Muscle of back (tissue), 3 donors: ENCODE measurements at regions not wholly inside any gene's neighbourhood (a gene's known extent, or its start where the extent isn't known, plus 50 kb on each side); places are given as distances from the start of the nearest gene placed in this dataset.

Source experiments
- DNase-seq, 3 donors: peaks; one replicate each; pipeline versions ENCODE4 v3.0.0 to v3.0.0-alpha.2; 2013

DNA sequence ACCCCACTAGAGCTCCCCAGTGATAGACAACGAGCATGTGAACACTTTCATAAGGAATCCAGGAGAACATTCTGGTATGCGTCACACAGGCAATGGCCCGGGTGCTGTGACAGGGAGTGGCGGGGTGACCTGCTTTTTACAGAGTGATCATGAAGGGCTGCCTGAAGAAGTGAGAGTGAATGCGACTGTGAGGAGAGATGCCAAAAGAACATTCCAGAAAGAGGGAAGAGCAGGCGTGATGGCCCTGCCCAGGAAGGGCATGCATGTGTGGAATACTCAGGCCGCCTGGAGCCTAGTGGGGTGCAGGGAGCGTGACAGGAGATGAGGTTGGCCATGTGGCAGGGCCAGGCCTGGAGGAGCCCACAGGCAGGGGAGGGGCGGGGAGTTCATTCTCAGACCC, 53.8 kb downstream of the FZD10 start:
- DNase-seq, result peak in 1 of 3 donors; percentile 10

- DNase-seq, result no peak
Observed at GRCh38 chr12:130218682-130219081, 56.4 kb downstream of the FZD10 start.

DNA sequence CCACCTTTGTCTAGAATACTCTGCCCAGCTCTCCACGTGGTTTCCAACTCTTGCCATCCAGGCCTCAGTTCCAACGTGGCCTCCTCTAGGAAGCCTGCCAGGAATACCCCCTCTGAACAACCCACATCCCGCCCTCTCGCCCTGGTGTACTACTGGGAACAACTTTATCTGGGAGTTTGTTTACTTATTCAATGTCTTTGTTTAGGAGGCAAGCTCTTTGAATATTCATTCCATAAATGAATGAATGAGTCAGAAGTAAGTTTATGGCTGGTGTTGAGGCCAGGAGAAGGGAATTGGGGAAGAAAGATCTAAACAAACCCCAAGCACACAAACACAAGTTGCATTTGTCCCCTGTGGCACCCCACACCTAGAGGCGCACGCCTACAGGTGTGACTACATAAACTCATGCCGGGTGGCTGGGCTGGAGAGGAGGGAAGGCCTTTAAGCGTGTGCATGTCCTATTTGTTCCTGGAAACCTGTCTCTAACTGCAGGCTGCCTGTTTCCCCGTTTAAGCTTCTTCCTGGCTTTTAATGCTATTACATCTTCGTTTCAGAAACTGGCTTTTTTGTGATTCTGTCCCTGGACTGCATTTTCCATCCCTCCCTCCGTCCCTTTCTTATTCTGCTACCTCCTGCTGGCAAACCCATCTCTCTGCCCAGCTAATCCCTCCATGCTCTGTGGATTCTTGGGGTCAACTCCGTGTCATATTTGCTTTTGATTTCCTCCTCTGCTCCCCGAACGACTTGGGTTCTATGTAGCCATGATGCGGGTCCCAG, 57.9 kb downstream of the FZD10 start:
- DNase-seq, result no peak

DNA sequence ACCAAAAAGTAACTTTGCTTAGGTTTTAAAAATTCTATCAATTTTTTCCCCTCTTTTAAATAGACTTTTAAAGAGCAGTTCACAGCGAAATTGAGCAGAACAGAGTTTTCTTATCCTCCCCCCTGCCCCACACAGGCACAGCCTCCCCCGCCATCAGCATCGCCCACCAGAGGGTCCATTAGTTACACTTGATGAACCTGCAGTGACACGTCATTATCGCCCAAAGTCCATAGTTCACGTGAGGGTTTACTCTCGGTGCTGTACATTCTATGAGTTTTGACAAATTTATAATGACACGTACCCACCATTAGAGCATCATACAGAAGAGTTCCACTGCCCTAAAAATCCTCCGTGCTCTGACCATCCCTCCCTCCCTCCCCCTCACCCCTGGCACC, 58.4 kb downstream of the FZD10 start:
- DNase-seq, result no peak

GRCh38 chr12:130222519-130223218, 60.4 kb downstream of the FZD10 start:
- DNase-seq, result no peak

- no peak for DNase-seq
Observed at GRCh38 chr12:130223767-130224244, 61.5 kb downstream of the FZD10 start.

GRCh38 chr12:130224613-130225012, 62.3 kb downstream of the FZD10 start:
- DNase-seq, result no peak

GRCh38 chr12:130225347-130225746, 63.1 kb downstream of the FZD10 start:
- no peak for DNase-seq

DNA sequence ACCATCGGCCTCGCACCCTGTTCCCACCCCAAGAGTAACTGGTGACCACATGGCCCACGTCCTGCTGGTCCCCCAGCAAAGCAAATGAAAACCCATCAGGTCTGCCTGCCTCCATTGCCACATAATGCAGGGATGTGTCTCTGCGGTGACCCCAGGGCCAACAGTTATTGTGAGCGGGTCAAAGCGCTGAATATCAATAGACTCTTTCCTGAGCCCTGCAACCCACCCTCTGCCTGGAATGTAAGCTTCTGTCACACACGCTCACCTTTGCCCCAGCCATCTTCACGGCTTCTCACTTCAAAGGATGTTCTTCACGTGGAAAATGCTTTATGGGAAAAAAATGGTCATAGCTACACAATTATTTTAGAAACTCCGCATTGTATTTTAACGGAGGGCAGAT, 63.9 kb downstream of the FZD10 start:
- no peak for DNase-seq

DNA sequence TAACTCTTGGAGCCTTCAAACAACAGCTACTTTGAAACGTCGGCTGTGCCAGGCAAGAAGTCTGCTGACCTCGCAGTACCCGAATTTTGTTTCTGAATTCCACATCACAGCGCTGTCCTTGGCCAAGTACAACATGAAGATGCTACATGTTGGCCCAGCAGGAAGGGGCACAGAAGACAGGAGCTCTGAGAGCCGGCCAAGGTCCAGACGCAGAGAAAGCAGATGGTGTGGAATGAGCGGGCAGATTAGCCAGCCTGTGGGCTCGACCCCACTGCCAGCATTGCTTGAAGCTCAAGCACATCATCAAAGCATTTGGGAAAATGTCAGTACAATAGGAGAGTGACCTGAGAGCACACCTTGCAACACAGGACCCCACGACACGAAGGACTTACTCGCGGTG, 64.5 kb downstream of the FZD10 start:
- no peak for DNase-seq

GRCh38 chr12:130227641-130228040, 65.4 kb downstream of the FZD10 start:
- DNase-seq, result no peak

DNA sequence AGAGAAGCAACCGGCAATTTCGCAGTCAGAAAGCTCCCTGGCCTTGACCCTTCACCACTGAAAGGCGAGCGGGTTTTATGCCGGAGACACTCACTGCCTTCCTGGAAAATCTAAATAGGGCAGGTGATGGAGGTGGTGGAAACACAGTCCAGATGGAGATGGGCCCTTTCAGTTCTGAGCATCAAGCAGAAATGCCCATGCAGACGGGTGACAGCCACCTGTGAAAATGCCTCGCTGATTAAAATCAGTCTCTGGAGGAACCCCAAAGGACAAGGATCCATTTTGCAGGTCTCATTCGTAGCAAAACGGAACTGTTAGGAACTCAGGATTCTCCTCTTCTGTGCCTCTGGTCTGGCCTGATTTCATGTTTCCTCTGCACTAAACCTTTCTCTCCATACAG, 74.2 kb downstream of the FZD10 start:
- no peak for DNase-seq

DNA sequence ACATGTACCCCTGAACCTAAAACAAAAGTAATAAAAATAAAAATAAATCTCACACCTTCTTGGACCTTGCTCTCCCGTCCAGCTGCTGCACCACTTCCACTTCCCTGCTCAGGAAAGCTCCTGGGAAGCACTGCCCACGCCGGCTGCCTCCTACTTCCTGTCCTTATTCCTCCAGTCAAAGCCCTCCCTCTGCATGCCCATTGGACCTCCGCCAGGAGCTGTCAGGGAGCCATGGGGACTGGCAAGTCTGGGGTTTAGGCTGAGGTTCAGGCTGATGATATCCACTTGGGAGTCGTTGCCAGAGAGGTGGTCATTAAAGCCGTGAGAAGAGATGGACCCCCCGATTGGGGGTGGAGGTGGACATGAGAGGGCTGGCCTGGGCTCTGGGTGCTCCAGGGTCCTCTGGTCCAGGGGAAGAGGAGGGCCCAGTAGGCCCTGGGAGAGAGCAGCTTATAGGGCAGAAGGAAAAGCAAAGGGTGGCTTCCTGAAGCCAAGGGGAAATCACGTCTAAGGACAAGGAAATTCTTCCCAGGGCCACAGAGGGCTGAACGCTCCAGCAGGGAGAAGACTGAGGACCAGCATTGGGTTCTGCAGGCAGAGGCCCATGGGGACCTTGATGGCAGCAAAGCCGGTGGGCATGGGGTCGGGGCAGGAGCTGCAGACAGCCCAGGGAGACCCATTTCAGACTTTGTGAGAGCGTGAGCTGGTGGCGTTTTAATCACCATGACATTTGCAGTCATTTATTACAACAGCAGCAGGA, 78.7 kb downstream of the FZD10 start:
- no peak for DNase-seq

- no peak for DNase-seq
Observed at GRCh38 chr12:130242506-130242905, 80.2 kb downstream of the FZD10 start.

- DNase-seq, result no peak
Observed at GRCh38 chr12:130245251-130245650, 83.0 kb downstream of the FZD10 start.

- DNase-seq, result no peak
Observed at GRCh38 chr12:130246560-130246959, 84.3 kb downstream of the FZD10 start.

DNA sequence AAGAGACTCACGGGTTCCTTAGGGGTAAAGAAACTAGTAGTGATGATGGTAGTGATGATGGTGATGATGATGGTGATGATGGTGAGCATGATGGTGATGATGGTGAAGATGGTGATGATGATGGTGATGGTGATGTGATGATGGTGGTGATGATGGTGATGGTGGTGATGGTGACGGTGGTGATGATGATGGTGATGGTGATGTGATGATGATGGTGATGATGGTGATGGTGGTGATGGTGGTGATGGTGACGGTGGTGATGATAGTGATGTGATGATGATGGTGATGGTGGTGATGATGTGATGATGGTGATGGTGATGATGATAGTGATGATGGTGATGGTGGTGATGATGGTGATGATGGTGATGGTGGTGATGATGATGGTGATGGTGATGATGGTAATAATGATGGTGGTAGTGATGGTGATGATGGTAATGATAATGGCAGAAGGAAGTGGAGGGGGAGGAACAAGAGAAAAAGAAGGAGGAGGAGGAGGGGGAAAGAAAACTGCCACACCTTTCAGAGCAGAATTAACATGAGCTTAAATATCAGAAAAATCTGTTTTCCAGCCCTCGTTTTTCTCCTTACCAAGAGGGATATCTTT, 85.5 kb downstream of the FZD10 start:
- DNase-seq, result no peak

DNA sequence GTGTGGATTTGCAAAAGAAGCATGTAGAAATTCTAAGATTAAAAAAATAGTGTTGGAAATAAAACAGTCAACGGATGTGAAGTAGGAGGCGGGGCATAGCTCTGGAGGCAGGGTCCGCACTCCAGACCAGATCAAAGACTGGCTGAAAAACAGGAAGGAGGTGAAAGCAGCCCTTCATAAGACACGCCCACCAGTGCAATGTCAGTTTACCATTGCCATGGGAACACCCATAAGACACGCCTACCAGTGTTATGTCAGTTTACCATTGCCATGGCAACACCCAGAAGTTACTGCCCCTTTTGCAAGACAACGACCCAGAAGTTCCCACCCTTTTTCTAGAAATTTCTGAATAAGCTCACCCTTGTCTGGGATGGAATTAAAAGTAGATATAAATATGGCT, 87.1 kb downstream of the FZD10 start:
- DNase-seq, result no peak

DNA sequence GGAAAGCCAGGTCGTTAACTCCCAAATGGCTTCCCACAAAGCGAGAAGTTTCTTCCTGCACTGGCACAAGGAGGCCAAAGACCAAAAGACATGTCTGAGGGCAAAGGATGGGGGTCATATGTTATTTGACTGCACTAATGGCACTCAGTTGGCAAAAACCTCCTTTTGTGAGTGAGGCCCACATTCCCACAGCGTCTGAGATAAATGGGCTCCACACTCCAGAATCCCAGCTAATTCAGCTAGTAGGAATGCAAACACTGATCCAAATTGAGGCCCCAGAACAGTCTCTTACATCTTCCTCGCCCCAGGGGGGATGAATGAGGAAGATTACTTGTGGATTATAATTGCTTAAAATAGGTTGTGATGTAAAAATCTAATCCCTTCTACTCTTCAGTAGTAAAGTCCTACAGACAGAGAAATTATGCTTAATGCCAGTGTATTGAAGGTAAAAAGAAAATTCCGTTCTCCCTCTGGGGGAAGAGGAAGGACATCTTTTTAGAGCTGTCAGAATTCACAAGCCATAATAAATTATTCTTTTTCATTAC, 86.4 kb upstream of the PIWIL1 start:
- DNase-seq, result peak in 1 of 3 donors; percentile 14

DNA sequence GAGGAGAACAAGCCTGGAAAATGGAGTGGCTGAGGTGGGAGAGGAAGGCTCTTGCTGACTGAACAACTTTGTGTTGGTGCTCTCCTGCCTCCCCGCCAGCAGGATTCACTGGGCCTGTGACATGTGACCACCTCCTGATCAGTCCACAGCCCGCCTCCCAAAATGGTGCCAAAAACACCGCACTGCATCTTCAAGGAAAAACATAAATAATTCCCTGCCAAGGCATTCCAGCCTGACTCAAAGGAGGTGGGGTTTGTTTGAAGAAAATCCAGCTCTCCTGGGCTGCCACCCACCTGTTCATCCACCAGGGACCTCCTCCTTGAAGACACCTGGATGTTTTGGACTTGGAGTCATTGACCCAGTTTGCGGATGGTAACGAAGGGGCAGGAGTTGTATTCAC, 83.8 kb upstream of the PIWIL1 start:
- no peak for DNase-seq

DNA sequence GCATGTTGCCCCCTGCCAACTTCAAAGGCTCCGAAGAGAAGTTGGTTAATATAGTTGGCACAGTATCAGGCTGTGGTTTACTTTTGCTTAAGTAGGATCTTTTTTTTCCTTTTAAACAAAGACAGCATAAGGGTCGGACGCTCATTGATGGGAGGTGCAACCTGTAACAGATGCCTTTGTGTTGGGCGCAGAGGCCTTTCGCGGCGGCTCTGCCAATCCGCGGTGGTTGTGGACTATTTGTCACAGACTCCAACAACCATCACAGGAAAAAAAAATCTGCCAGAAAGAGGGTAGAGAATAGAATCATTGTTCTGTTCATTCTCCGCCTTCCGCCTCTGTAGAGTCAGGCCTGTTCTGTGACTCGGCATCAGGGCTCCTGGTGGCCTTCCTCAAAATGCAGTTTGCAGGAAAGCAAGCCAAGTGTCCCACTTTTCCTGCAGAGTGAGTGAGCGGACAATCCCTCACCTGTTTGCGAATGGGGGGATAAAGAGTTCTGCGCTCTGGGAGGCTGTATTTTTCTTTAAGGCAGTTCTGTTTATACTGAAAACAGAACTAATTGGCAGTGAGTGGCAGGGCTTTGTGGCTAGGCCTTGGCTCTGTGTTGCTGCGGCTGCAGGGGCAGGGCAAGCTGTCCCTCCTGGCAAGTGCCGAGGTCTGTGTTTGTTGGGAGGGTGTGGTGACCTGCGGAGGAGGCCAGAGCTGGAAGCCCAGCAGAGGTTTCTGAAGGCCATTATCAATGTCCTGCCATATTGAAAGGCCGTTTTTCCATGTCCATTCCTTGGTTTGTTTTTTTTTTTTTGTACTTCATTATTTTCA, 83.0 kb upstream of the PIWIL1 start:
- DNase-seq, result no peak
